Suprapubic skin (tissue), 3 donors: ENCODE measurements at regions not wholly inside any gene's neighbourhood (a gene's known extent, or its start where the extent isn't known, plus 50 kb on each side); places are given as distances from the start of the nearest gene placed in this dataset.

Source experiments
- CTCF ChIP-seq, 2 donors: fragments of 200-600 bp in 1 of 2; fragments of 450-650 bp in 1 of 2; sonication (generic) in 1 of 2; IDR thresholded peaks; one replicate each; pipeline ENCODE4 v1.5.1; 2016 to 2019; ENCODE audit warnings: antibody characterized with exemption in 2 of 2, mild to moderate bottlenecking in 1 of 2, moderate library complexity in 1 of 2
- EP300 ChIP-seq: sonication (generic); formaldehyde crosslinking; IDR thresholded peaks from one replicate; pipeline ENCODE4 v1.6.1; 2017; ENCODE audit warnings: antibody characterized with exemption
- POLR2A ChIP-seq, 2 donors: fragments of 450-650 bp; IDR thresholded peaks; one replicate each; pipeline ENCODE4 v1.6.1; 2017; ENCODE audit warnings: antibody characterized with exemption in 2 of 2, mild to moderate bottlenecking in 2 of 2, moderate library complexity in 2 of 2

GRCh38 chr16:26913851-26914250, 152.9 kb upstream of the C16orf82 start:
- TF ChIP-seq CTCF (IDR thresholded peaks at IDR 0.05) (no peak), POLR2A (IDR thresholded peaks at IDR 0.05) (no peak), EP300 (no peak)
